ENCODE measurements at regions not wholly inside any gene's neighbourhood (a gene's known extent, or its start where the extent isn't known, plus 50 kb on each side); places are given as distances from the start of the nearest gene placed in this dataset.

- Histone ChIP-seq H2BK15ac (ENCODE audit: low read length) (no peak overlapping the region), H3K4me2 (ENCODE audit: insufficient read depth in 1 of 2, low read depth in 2 of 2, low read length in 2 of 2) (no peak overlapping the region), H2AK5ac (ENCODE audit: low read depth, low read length) (no peak overlapping the region), H2BK5ac (ENCODE audit: low read depth, low read length) (no peak overlapping the region), H3K4ac (replicated peaks; ENCODE audit: insufficient read length, low read depth, low read length) (no peak overlapping the region), H3K14ac (ENCODE audit: insufficient read length) (no peak overlapping the region), H4K91ac (replicated peaks; ENCODE audit: insufficient read length, low read length) (no peak overlapping the region), H2BK120ac (replicated peaks; ENCODE audit: low read depth, low read length) (no peak overlapping the region), H3K56ac (replicated peaks; ENCODE audit: insufficient read length, low read depth, low read length) (no peak overlapping the region), H3K23ac (ENCODE audit: insufficient read length) (no peak overlapping the region), H2BK20ac (ENCODE audit: low read length) (no peak overlapping the region), H3K27ac (ENCODE audit: low read depth, low read length) (no peak overlapping the region), H2AFZ (ENCODE audit: low read length) (no peak overlapping the region), H3K23me2 (ENCODE audit: low read depth, low read length) (no peaks in the 10 kb centered on the region), H3K36me3 (ENCODE audit: control insufficient read depth in 2 of 4, insufficient read depth in 4 of 4, low read length in 3 of 4) (no peaks in the 10 kb centered on the region), H4K8ac (ENCODE audit: extremely low read depth, insufficient read depth, low read length) (no peak overlapping the region), H4K5ac (ENCODE audit: insufficient read length, low read depth, low read length) (no peak overlapping the region), H3K4me3 (ENCODE audit: extremely low read depth in 1 of 4, insufficient read depth in 2 of 4, low read depth in 3 of 4, low read length in 4 of 4) (no peak overlapping the region), H3K4me1 (replicated peaks in 1 of 4; ENCODE audit: control insufficient read depth in 3 of 4, insufficient read depth in 4 of 4, low read length in 3 of 4) (peaks cover 0 to 16% (median 5%) of the 10 kb centered on the region in 4 experiments; a peak in 5 of 7 replicates), H3K9me3 (ENCODE audit: insufficient read depth in 2 of 2, low read depth in 1 of 2, low read length in 1 of 2) (0 out of 4 replicates have a peak, but pooled peaks cover 0 to 3% of the 10 kb centered on the region in 2 experiments), H2BK12ac (ENCODE audit: low read depth, low read length) (no peak overlapping the region), H3K79me2 (ENCODE audit: control insufficient read depth in 1 of 2, insufficient read depth in 2 of 2, low read length in 2 of 2) (no peaks in the 10 kb centered on the region), H4K20me1 (replicated peaks in 1 of 2; ENCODE audit: control insufficient read depth in 1 of 2, insufficient read depth in 2 of 2, low read length in 2 of 2) (no peaks in the 10 kb centered on the region), H3K18ac (ENCODE audit: extremely low read depth, low read length) (no peak overlapping the region), H3K27me3 (replicated peaks in 1 of 4; ENCODE audit: control insufficient read depth in 3 of 4, extremely low read depth in 1 of 4, insufficient read depth in 3 of 4, low read length in 3 of 4) (no peaks in the 10 kb centered on the region; a peak in 2 of 7 replicates), H3K9ac (replicated peaks in 1 of 4; ENCODE audit: extremely low read depth in 1 of 4, low read depth in 3 of 4, low read length in 3 of 4) (no peak overlapping the region), H3K79me1 (ENCODE audit: low read depth, low read length) (no peaks in the 10 kb centered on the region)
- DNase-seq (ENCODE audit: low read depth in 1 of 2, low spot score in 2 of 2) = no peak
- ChIA-PET POLR2A (ENCODE audit: partially characterized antibody) (no interaction called here), CTCF (ENCODE audit: partially characterized antibody) (interaction anchor here (1.2 kb wide), 1 partner anchor 27 kb away, joined by 3 read pairs; no protein-coding TSS in a partner anchor)
- WGBS, 2 experiments (ENCODE audit: extremely low coverage in 1 of 2, insufficient coverage in 1 of 2, insufficient read length in 1 of 2, insufficient replicate concordance in 2 of 2, low coverage in 1 of 2, low lambda C conversion rate in 2 of 2, missing lambda C conversion rate in 1 of 2) = 78% methylated on average over 6 of the region's 6 CpGs; no CpG with 5 or more reads in 1 of the 2 experiments
- no peak for FAIRE-seq
- TF ChIP-seq, protein P1, sequence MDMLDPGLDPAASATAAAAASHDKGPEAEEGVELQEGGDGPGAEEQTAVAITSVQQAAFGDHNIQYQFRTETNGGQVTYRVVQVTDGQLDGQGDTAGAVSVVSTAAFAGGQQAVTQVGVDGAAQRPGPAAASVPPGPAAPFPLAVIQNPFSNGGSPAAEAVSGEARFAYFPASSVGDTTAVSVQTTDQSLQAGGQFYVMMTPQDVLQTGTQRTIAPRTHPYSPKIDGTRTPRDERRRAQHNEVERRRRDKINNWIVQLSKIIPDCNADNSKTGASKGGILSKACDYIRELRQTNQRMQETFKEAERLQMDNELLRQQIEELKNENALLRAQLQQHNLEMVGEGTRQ (IDR thresholded peaks at IDR 0.05; ENCODE audit: low read length) = no peak
- TF ChIP-seq FOSL1 (IDR thresholded peaks at IDR 0.05; ENCODE audit: insufficient read depth, low read depth, low read length) (no peak), SP1 (IDR thresholded peaks at IDR 0.05; ENCODE audit: low read depth, low read length) (no peak), EZH2 (IDR thresholded peaks at IDR 0.05; ENCODE audit: low read depth, low read length, severe bottlenecking) (no peak), SIRT6 (IDR thresholded peaks at IDR 0.05; ENCODE audit: low read length) (no peak), EGR1 (IDR thresholded peaks at IDR 0.05; ENCODE audit: borderline replicate concordance, low read depth, low read length) (no peak), JUN (IDR thresholded peaks at IDR 0.05; ENCODE audit: low read depth, low read length) (no peak), GTF2F1 (IDR thresholded peaks at IDR 0.05; ENCODE audit: borderline replicate concordance, low read depth, low read length) (no peak), BACH1 (IDR thresholded peaks at IDR 0.05; ENCODE audit: low read length) (no peak), CTBP2 (IDR thresholded peaks at IDR 0.05; ENCODE audit: borderline replicate concordance, insufficient read depth, insufficient read length, low read length) (no peak), CBX5 (IDR thresholded peaks at IDR 0.05; ENCODE audit: low read depth, low read length) (no peak), JUND (IDR thresholded peaks at IDR 0.05; ENCODE audit: low read length) (no peak), POU5F1 (IDR thresholded peaks at IDR 0.05; ENCODE audit: low read depth, low read length) (no peak), RBBP5 (IDR thresholded peaks at IDR 0.05; ENCODE audit: borderline replicate concordance, low read depth, low read length) (no peak), KDM1A (IDR thresholded peaks at IDR 0.05; ENCODE audit: borderline replicate concordance, low read length) (no peak)
These were observed 97.9 kb upstream of the ALKAL2 start for GRCh38 chr2:385785-386184.
